SJSA1 (cell line): ENCODE measurements at regions not wholly inside any gene's neighbourhood (a gene's known extent, or its start where the extent isn't known, plus 50 kb on each side); places are given as distances from the start of the nearest gene placed in this dataset.

Experiments used
- DNase-seq, 2 experiments: peaks; one replicate each; pipeline ENCODE4 v3.0.0-alpha.2; 2015 to 2020; ENCODE audit warnings: low spot score in 2 of 2, low read depth in 1 of 2
- H3K27ac ChIP-seq: fragments of 250-450 bp; sonication (Bioruptor Pico); 2 replicates; pipeline ENCODE4 v1.5.1; 2020; ENCODE audit warnings: mild to moderate bottlenecking, moderate library complexity
- H3K27me3 ChIP-seq: fragments of 250-450 bp; sonication (Bioruptor Pico); replicated peaks from 2 replicates; pipeline ENCODE4 v1.5.1; 2020; ENCODE audit warnings: mild to moderate bottlenecking, moderate library complexity
- H3K36me3 ChIP-seq: fragments of 250-450 bp; sonication (Bioruptor Pico); 2 replicates; pipeline ENCODE4 v1.5.1; 2020; ENCODE audit warnings: mild to moderate bottlenecking
- H3K4me1 ChIP-seq: fragments of 250-450 bp; sonication (Bioruptor Pico); replicated peaks from 2 replicates; pipeline ENCODE4 v1.6.1; 2021; ENCODE audit warnings: mild to moderate bottlenecking
- H3K4me3 ChIP-seq: fragments of 250-450 bp; sonication (Bioruptor Pico); 2 replicates; pipeline ENCODE4 v1.5.1; 2020; ENCODE audit warnings: mild to moderate bottlenecking
- H3K9me3 ChIP-seq: fragments of 250-450 bp; sonication (Bioruptor Pico); replicated peaks from 2 replicates; pipeline ENCODE4 v1.5.1; 2020; ENCODE audit warnings: mild to moderate bottlenecking

DNA sequence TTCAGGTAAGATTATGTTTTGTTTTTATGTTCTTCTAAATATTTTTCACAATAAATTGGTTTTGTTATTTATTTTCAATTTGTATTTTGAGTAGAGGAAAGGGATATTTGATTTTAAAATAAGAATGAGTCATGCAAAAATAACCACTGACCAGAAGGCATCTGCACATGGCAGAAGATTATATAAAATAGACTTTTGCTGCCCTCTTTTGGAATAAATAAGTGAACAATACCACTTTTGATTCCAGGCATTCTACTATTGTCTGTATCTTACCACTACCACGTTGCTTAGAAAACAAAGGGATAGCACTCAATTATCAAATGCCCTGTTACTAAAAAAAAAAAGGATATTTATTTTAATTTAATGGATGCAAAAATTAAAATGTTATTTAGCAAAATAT lies 227.3 kb upstream of the ITGA1 start:
- H3K9me3 ChIP-seq, result no peaks in the 10 kb centered on the region
- H3K27ac ChIP-seq, result no peak overlapping the region
- H3K27me3 ChIP-seq, result 0 out of 2 replicates have a peak, but pooled peaks cover 3% of the 10 kb centered on the region
- no peak overlapping the region for H3K4me3 ChIP-seq
- DNase-seq, result no peak
- H3K4me1 ChIP-seq, result no peaks in the 10 kb centered on the region
- no peaks in the 10 kb centered on the region for H3K36me3 ChIP-seq

DNA sequence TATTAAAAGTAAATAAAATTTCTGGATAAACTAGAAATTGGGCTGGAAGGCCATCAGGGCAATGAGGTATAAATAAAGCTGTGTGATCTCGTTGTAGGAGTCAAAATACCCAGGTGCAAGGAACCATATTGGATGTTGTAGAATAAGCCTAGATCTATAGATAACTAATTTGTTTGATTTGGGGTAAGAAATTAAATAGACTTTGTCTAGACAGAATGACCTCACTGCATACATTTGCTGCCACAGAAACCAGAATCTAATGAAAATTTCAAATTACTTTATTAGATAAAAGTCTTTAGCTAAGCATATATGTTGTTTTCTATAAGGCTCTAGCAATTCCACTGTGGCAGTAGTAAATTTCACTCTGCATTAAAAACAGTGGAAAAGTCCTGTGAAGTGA lies 225.2 kb upstream of the ITGA1 start:
- H3K27ac ChIP-seq, result no peak overlapping the region
- H3K4me3 ChIP-seq, result no peak overlapping the region
- H3K9me3 ChIP-seq, result no peaks in the 10 kb centered on the region
- H3K4me1 ChIP-seq, result no peaks in the 10 kb centered on the region
- no peak for DNase-seq
- H3K27me3 ChIP-seq, result 0 out of 2 replicates have a peak, but pooled peaks cover 3% of the 10 kb centered on the region
- H3K36me3 ChIP-seq, result no peaks in the 10 kb centered on the region

- Histone ChIP-seq H3K4me1 (no peaks in the 10 kb centered on the region), H3K36me3 (no peaks in the 10 kb centered on the region), H3K9me3 (no peaks in the 10 kb centered on the region), H3K27me3 (0 out of 2 replicates have a peak, but pooled peaks cover 3% of the 10 kb centered on the region), H3K27ac (no peak overlapping the region), H3K4me3 (no peak overlapping the region)
- DNase-seq, result no peak
Measured at GRCh38 chr5:52564587-52564986, 223.1 kb upstream of the ITGA1 start.

DNA sequence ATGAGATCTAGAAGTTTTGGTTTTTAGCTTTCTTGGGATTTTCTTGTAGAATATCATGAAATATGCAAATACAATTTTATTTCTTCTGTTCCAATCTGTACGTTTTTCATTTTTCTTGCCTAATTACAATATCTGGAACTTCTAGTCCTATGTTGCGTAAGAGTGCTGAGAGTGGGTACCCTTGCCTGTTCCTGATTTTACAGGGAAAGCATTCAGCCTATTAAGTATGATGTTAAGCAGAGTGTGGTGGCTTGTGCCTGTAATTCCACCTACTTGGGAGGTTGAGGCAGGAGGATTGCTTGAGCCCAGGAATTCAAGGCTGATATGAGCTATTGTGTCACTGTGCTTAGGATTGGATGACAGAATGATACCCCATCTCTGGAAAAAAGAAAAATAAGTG lies 210.2 kb upstream of the ITGA1 start:
- Histone ChIP-seq H3K4me1 (no peaks in the 10 kb centered on the region), H3K36me3 (no peaks in the 10 kb centered on the region), H3K4me3 (no peak overlapping the region), H3K27me3 (no peaks in the 10 kb centered on the region; the same call in 1 of the 2 replicates), H3K9me3 (no peaks in the 10 kb centered on the region), H3K27ac (no peak overlapping the region)
- no peak for DNase-seq

DNA sequence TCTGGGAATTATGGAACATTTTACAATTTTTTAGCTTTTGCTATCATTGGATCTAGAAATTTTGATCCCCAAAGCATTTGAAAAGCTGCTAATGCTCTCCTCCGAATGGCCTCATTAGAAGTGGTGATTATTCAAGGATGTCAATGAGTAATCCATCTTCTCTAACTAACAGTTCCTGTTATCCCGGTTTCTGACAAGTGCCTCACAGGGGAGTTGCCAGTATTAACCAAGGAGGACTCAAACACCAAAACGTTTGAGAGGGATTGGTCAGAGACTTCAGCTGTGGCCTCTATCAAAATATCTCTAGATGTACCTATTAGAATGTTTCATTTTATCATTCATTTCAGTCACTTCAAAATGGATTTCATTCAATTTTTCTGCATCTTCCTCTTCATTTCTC lies 208.3 kb upstream of the ITGA1 start:
- Histone ChIP-seq H3K27ac (no peak overlapping the region), H3K4me3 (no peak overlapping the region), H3K27me3 (no peaks in the 10 kb centered on the region; the same call in 1 of the 2 replicates), H3K4me1 (no peaks in the 10 kb centered on the region), H3K36me3 (no peaks in the 10 kb centered on the region), H3K9me3 (no peaks in the 10 kb centered on the region)
- DNase-seq, result no peak

DNA sequence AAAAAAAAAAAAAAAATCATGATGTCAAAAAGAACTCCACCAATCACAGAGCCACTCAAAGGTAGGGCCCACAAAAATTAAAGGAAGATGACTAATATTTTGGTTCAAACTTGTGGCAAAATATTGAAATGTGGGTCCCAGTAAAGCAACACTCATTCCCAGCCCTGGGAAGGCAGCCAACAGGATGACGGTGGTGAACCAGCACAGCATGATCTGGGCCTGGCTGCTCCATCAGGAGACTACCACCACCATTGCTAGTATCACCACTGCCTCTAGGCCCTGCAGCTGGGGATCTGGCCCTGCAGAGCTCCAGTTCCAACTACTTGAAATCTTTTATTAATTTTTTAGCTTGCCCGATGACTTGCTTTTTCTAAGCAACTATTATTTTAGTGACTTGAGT lies 206.8 kb upstream of the ITGA1 start:
- Histone ChIP-seq H3K27me3 (no peaks in the 10 kb centered on the region; the same call in 1 of the 2 replicates), H3K9me3 (no peaks in the 10 kb centered on the region), H3K4me1 (no peaks in the 10 kb centered on the region), H3K4me3 (no peak overlapping the region), H3K36me3 (no peaks in the 10 kb centered on the region), H3K27ac (no peak overlapping the region)
- DNase-seq, result no peak

GRCh38 chr5:52582313-52582712 lies 205.4 kb upstream of the ITGA1 start:
- no peak for DNase-seq
- Histone ChIP-seq H3K9me3 (no peaks in the 10 kb centered on the region), H3K36me3 (no peaks in the 10 kb centered on the region), H3K4me1 (no peaks in the 10 kb centered on the region), H3K27me3 (peaks cover 2% of the 10 kb centered on the region; the same call in 1 of the 2 replicates), H3K27ac (no peak overlapping the region), H3K4me3 (no peak overlapping the region)

DNA sequence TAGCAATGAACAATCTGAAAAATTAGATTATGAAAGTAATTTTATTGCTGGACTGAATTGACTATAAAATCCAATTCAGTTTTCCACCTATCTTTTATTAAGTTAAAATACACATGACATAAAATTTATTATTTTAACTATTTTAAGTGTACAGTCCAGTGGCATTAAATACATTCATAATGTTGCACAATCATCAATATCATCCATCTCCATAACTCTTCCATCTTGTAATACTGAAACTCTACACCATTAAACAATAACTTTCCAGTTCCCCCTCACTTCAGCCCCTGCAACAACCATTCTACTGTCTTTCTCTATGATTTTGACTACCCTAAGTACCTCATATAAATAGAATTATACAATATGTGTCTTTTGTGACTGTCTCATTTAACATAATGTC lies 200.6 kb upstream of the ITGA1 start:
- Histone ChIP-seq H3K4me3 (no peak overlapping the region), H3K9me3 (no peaks in the 10 kb centered on the region), H3K27me3 (peaks cover 5% of the 10 kb centered on the region), H3K4me1 (no peaks in the 10 kb centered on the region), H3K36me3 (no peaks in the 10 kb centered on the region), H3K27ac (no peak overlapping the region)
- DNase-seq, result no peak

GRCh38 chr5:52597625-52598024 lies 190.1 kb upstream of the ITGA1 start:
- H3K4me1 ChIP-seq, result no peaks in the 10 kb centered on the region
- no peaks in the 10 kb centered on the region for H3K9me3 ChIP-seq
- H3K36me3 ChIP-seq, result no peaks in the 10 kb centered on the region
- no peak for DNase-seq
- no peak overlapping the region for H3K4me3 ChIP-seq
- H3K27me3 ChIP-seq, result peaks cover 4% of the 10 kb centered on the region; the same call in 1 of the 2 replicates
- no peak overlapping the region for H3K27ac ChIP-seq

GRCh38 chr5:52598968-52599367 lies 188.7 kb upstream of the ITGA1 start:
- no peaks in the 10 kb centered on the region for H3K36me3 ChIP-seq
- peaks cover 4% of the 10 kb centered on the region for H3K27me3 ChIP-seq
- H3K4me3 ChIP-seq, result no peak overlapping the region
- H3K9me3 ChIP-seq, result no peaks in the 10 kb centered on the region
- H3K4me1 ChIP-seq, result no peaks in the 10 kb centered on the region
- H3K27ac ChIP-seq, result no peak overlapping the region
- no peak for DNase-seq

- Histone ChIP-seq H3K27me3 (peaks cover 4% of the 10 kb centered on the region), H3K36me3 (no peaks in the 10 kb centered on the region)
- no peak for DNase-seq
Measured at GRCh38 chr5:52603778-52604554, 183.8 kb upstream of the ITGA1 start.

GRCh38 chr5:52605317-52606313 lies 182.1 kb upstream of the ITGA1 start:
- no peak for DNase-seq
- Histone ChIP-seq H3K4me1 (no peaks in the 10 kb centered on the region), H3K27me3 (peaks cover 4% of the 10 kb centered on the region), H3K36me3 (no peaks in the 10 kb centered on the region), H3K9me3 (no peaks in the 10 kb centered on the region), H3K27ac (no peak overlapping the region), H3K4me3 (no peak overlapping the region)

More at GRCh38 chr5:52603778-52604554, 183.8 kb upstream of the ITGA1 start:
- H3K4me1 ChIP-seq, result no peaks in the 10 kb centered on the region
- no peak overlapping the region for H3K27ac ChIP-seq
- H3K4me3 ChIP-seq, result no peak overlapping the region
- no peaks in the 10 kb centered on the region for H3K9me3 ChIP-seq

GRCh38 chr5:52607227-52607824 lies 180.4 kb upstream of the ITGA1 start:
- Histone ChIP-seq H3K27ac (no peak overlapping the region), H3K27me3 (peaks cover 4% of the 10 kb centered on the region), H3K4me1 (no peaks in the 10 kb centered on the region), H3K9me3 (no peaks in the 10 kb centered on the region), H3K36me3 (no peaks in the 10 kb centered on the region), H3K4me3 (no peak overlapping the region)
- no peak for DNase-seq
